ENCODE measurements at regions not wholly inside any gene's neighbourhood (a gene's known extent, or its start where the extent isn't known, plus 50 kb on each side); places are given as distances from the start of the nearest gene placed in this dataset.
"Not testable (repeated sequence)": the region's sequence is repeated elsewhere in the genome, so short reads cannot be mapped to it uniquely, and the experiment has no call there.

GRCh38 chr4:71870456-71870855, 86.6 kb upstream of the GC start:
- TF ChIP-seq CTCF (conservative IDR thresholded peaks at IDR 0.05): no peak
- peaks cover 6% of the 10 kb centered on the region for H3K4me1 Mint-ChIP-seq
- no peaks in the 10 kb centered on the region for H3K36me3 Mint-ChIP-seq (ENCODE audit: low read depth)
- peaks cover 4% of the 10 kb centered on the region for H3K9me3 Mint-ChIP-seq
- DNase-seq (ENCODE audit: low read depth, low spot score): no peak
- no peak overlapping the region for H3K27ac Mint-ChIP-seq (ENCODE audit: unreplicated experiment)
- no peak overlapping the region for H3K4me3 Mint-ChIP-seq
- no peaks in the 10 kb centered on the region for H3K27me3 Mint-ChIP-seq (ENCODE audit: low read depth)

- Mint-ChIP-seq H3K36me3 (ENCODE audit: low read depth) (no peaks in the 10 kb centered on the region), H3K9me3 (peaks cover 8% of the 10 kb centered on the region)
Measured at GRCh38 chr4:71872221-71872620, 88.3 kb upstream of the GC start.

GRCh38 chr4:71872767-71873415, 89.0 kb upstream of the GC start:
- Mint-ChIP-seq H3K9me3 (peaks cover 8% of the 10 kb centered on the region), H3K4me1 (peaks cover 6% of the 10 kb centered on the region), H3K36me3 (ENCODE audit: low read depth) (no peaks in the 10 kb centered on the region)

More at GRCh38 chr4:71872221-71872620, 88.3 kb upstream of the GC start:
- H3K4me3 Mint-ChIP-seq: no peak overlapping the region
- peaks cover 6% of the 10 kb centered on the region for H3K4me1 Mint-ChIP-seq
- TF ChIP-seq CTCF (conservative IDR thresholded peaks at IDR 0.05): no peak
- H3K27me3 Mint-ChIP-seq (ENCODE audit: low read depth): peaks cover 4% of the 10 kb centered on the region
- H3K27ac Mint-ChIP-seq (ENCODE audit: unreplicated experiment): no peak overlapping the region
- no peak for DNase-seq (ENCODE audit: low read depth, low spot score)

GRCh38 chr4:71878376-71878775, 94.5 kb upstream of the GC start:
- Mint-ChIP-seq H3K27me3 (ENCODE audit: low read depth) (peaks cover 4% of the 10 kb centered on the region), H3K27ac (ENCODE audit: unreplicated experiment) (no peak overlapping the region), H3K4me1 (peaks cover under 1% of the 10 kb centered on the region), H3K36me3 (ENCODE audit: low read depth) (no peaks in the 10 kb centered on the region), H3K9me3 (peaks cover 9% of the 10 kb centered on the region), H3K4me3 (no peak overlapping the region)
- no peak for DNase-seq (ENCODE audit: low read depth, low spot score)
- TF ChIP-seq CTCF (conservative IDR thresholded peaks at IDR 0.05): no peak

More at GRCh38 chr4:71872767-71873415, 89.0 kb upstream of the GC start:
- DNase-seq (ENCODE audit: low read depth, low spot score): no peak
- Mint-ChIP-seq H3K27me3 (ENCODE audit: low read depth) (peaks cover 4% of the 10 kb centered on the region), H3K4me3 (no peak overlapping the region), H3K27ac (ENCODE audit: unreplicated experiment) (no peak overlapping the region)
- no peak for TF ChIP-seq CTCF (conservative IDR thresholded peaks at IDR 0.05)

- Mint-ChIP-seq H3K36me3 (ENCODE audit: low read depth) (no peaks in the 10 kb centered on the region), H3K27ac (ENCODE audit: unreplicated experiment) (no peak overlapping the region), H3K4me3 (no peak overlapping the region), H3K27me3 (ENCODE audit: low read depth) (no peaks in the 10 kb centered on the region), H3K9me3 (peaks cover 2% of the 10 kb centered on the region), H3K4me1 (no peaks in the 10 kb centered on the region)
- no peak for TF ChIP-seq CTCF (conservative IDR thresholded peaks at IDR 0.05)
- DNase-seq (ENCODE audit: low read depth, low spot score): no peak
Measured at GRCh38 chr4:71882113-71882841, 98.4 kb upstream of the GC start.

- H3K4me3 Mint-ChIP-seq; H3K27me3 Mint-ChIP-seq (ENCODE audit: low read depth); H3K27ac Mint-ChIP-seq (ENCODE audit: unreplicated experiment); DNase-seq (ENCODE audit: low read depth, low spot score); H3K36me3 Mint-ChIP-seq (ENCODE audit: low read depth); H3K4me1 Mint-ChIP-seq; H3K9me3 Mint-ChIP-seq: not testable (repeated sequence)
Measured at GRCh38 chr4:71900366-71900765, 116.5 kb upstream of the GC start.

- not testable (repeated sequence) for H3K9me3 Mint-ChIP-seq; H3K4me3 Mint-ChIP-seq; H3K27ac Mint-ChIP-seq (ENCODE audit: unreplicated experiment)
Measured at GRCh38 chr4:71905594-71905993, 121.7 kb upstream of the GC start.

More at GRCh38 chr4:71905594-71905993, 121.7 kb upstream of the GC start:
- not testable (repeated sequence) for H3K36me3 Mint-ChIP-seq (ENCODE audit: low read depth); H3K27me3 Mint-ChIP-seq (ENCODE audit: low read depth); DNase-seq (ENCODE audit: low read depth, low spot score)
- peaks cover 13% of the 10 kb centered on the region for H3K4me1 Mint-ChIP-seq

Measured in neural crest cell (in vitro differentiated cells).